DND-41 (cell line): ENCODE measurements at regions not wholly inside any gene's neighbourhood (a gene's known extent, or its start where the extent isn't known, plus 50 kb on each side); places are given as distances from the start of the nearest gene placed in this dataset.

Experiments used
- EZH2 ChIP-seq: IDR thresholded peaks from 3 replicates; pipeline ENCODE4 v1.6.1; 2012; ENCODE audit warnings: borderline replicate concordance, low read depth, mild to moderate bottlenecking, moderate library complexity, low read length, inconsistent platforms; ENCODE audit not compliant: severe bottlenecking
- TF ChIP-seq, protein P1 (sequence below): IDR thresholded peaks from 2 replicates; pipeline ENCODE4 v1.5.1; 2012; ENCODE audit warnings: borderline replicate concordance, low read length, moderate library complexity, mild to moderate bottlenecking; ENCODE audit not compliant: poor library complexity, severe bottlenecking; ENCODE audit errors: extremely low read depth

DNA sequence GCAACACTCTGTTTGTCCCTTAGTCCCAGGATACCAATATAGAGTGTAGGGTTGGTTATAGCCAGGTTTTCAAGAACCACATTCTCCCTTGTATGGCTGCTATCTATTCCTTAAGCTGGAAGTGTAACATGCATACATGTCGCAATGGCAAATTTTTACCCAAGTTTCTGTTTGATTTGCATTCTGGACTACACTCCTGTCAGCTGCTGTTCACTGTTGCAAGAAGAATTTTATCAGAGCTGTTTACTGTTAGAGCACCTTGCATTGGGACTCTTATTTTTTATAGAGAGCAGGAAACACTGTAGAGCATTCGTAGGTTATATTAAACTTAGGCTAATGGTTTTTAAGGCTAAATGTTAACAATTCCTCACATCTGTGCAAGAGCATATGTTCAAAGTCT is 376.0 kb upstream of the LRFN5 start:
- TF ChIP-seq, protein P1, sequence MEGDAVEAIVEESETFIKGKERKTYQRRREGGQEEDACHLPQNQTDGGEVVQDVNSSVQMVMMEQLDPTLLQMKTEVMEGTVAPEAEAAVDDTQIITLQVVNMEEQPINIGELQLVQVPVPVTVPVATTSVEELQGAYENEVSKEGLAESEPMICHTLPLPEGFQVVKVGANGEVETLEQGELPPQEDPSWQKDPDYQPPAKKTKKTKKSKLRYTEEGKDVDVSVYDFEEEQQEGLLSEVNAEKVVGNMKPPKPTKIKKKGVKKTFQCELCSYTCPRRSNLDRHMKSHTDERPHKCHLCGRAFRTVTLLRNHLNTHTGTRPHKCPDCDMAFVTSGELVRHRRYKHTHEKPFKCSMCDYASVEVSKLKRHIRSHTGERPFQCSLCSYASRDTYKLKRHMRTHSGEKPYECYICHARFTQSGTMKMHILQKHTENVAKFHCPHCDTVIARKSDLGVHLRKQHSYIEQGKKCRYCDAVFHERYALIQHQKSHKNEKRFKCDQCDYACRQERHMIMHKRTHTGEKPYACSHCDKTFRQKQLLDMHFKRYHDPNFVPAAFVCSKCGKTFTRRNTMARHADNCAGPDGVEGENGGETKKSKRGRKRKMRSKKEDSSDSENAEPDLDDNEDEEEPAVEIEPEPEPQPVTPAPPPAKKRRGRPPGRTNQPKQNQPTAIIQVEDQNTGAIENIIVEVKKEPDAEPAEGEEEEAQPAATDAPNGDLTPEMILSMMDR, result no peak
- TF ChIP-seq EZH2, result no peak
